GM19452 (cell line): ENCODE measurements at regions not wholly inside any gene's neighbourhood (a gene's known extent, or its start where the extent isn't known, plus 50 kb on each side); places are given as distances from the start of the nearest gene placed in this dataset.

ENCODE experiments used
- ATAC-seq: cut with Tn5 transposase; IDR thresholded peaks from one replicate; pipeline ENCODE4 v1.9.1; 2021; ENCODE audit not compliant: unreplicated experiment

- no peak for ATAC-seq
These were observed 747.5 kb downstream of the NR2F2 start for GRCh38 chr15:97077975-97078374.

- no peak for ATAC-seq
These were observed 748.1 kb downstream of the NR2F2 start for GRCh38 chr15:97078591-97078990.

GRCh38 chr15:97081666-97082226 is 751.2 kb downstream of the NR2F2 start:
- ATAC-seq: no peak

GRCh38 chr15:97082830-97083229 is 752.3 kb downstream of the NR2F2 start:
- no peak for ATAC-seq

- no peak for ATAC-seq
These were observed 754.1 kb downstream of the NR2F2 start for GRCh38 chr15:97084650-97085049.

- no peak for ATAC-seq
These were observed 755.2 kb downstream of the NR2F2 start for GRCh38 chr15:97085731-97086130.

- no peak for ATAC-seq
These were observed 756.7 kb downstream of the NR2F2 start for GRCh38 chr15:97087006-97087741.

GRCh38 chr15:97091093-97091492 is 760.6 kb downstream of the NR2F2 start:
- no peak for ATAC-seq

GRCh38 chr15:97092656-97093055 is 762.2 kb downstream of the NR2F2 start:
- ATAC-seq: no peak

- ATAC-seq: no peak
These were observed 765.9 kb downstream of the NR2F2 start for GRCh38 chr15:97096303-97096835.

- no peak for ATAC-seq
These were observed 768.5 kb downstream of the NR2F2 start for GRCh38 chr15:97099040-97099439.

GRCh38 chr15:97101572-97101971 is 771.1 kb downstream of the NR2F2 start:
- no peak for ATAC-seq

- no peak for ATAC-seq
These were observed 784.6 kb downstream of the NR2F2 start for GRCh38 chr15:97114900-97115760.

- ATAC-seq: no peak
These were observed 785.2 kb downstream of the NR2F2 start for GRCh38 chr15:97115761-97116070.

- no peak for ATAC-seq
These were observed 794.3 kb downstream of the NR2F2 start for GRCh38 chr15:97124790-97125189.

GRCh38 chr15:97126553-97127233 is 796.2 kb downstream of the NR2F2 start:
- ATAC-seq: no peak

- ATAC-seq: no peak
These were observed 799.2 kb downstream of the NR2F2 start for GRCh38 chr15:97129674-97130073.

- no peak for ATAC-seq
These were observed 809.7 kb downstream of the NR2F2 start for GRCh38 chr15:97140216-97140615.

- ATAC-seq: no peak
These were observed 810.9 kb downstream of the NR2F2 start for GRCh38 chr15:97141360-97141759.

GRCh38 chr15:97141871-97142270 is 811.4 kb downstream of the NR2F2 start:
- no peak for ATAC-seq
